GM19035 (cell line): ENCODE measurements at regions not wholly inside any gene's neighbourhood (a gene's known extent, or its start where the extent isn't known, plus 50 kb on each side); places are given as distances from the start of the nearest gene placed in this dataset.
"Not testable (repeated sequence)": the region's sequence is repeated elsewhere in the genome, so short reads cannot be mapped to it uniquely, and the experiment has no call there.

Source experiments
- ATAC-seq: cut with Tn5 transposase; IDR thresholded peaks from one replicate; pipeline ENCODE4 v1.9.1; 2021; ENCODE audit not compliant: unreplicated experiment

DNA sequence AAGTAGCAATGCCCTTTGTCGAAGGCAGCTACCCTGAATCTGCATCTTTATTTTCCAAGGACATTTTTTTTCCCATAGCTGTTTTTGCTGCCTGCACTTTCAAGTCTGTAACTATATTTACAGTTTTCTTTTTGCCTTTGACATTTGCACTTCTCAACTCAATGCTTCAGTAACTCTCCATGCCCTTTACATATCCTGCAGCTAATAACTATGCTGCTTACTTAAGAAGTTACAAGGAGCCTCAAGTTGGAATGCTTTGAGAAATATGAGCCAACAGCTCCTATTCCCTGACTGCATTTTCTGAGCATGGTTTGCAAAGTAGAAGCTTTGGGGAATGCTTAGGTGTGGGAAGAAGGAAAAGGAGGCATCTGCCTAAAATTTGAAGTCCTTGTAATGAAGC lies 194.8 kb upstream of the TRPC7 start:
- no peak for ATAC-seq

DNA sequence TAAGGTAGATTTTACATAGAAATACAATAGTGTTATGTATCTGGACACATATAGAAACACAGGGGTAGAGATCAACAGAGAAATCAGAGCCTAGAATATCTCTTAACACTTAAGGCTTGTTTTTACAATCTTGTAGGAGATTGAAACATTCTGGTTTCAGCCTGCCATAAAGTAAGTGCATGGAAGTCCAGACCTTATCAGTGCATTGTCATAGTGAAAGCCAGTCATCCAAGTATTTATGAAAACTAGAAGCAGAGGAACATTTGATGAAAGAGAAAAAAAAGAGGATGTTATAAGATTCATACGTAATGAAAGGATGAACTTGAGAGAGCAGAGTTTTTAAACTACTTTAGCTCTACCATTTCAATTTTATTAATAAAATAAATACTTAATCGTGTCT lies 194.3 kb upstream of the TRPC7 start:
- ATAC-seq, result no peak

DNA sequence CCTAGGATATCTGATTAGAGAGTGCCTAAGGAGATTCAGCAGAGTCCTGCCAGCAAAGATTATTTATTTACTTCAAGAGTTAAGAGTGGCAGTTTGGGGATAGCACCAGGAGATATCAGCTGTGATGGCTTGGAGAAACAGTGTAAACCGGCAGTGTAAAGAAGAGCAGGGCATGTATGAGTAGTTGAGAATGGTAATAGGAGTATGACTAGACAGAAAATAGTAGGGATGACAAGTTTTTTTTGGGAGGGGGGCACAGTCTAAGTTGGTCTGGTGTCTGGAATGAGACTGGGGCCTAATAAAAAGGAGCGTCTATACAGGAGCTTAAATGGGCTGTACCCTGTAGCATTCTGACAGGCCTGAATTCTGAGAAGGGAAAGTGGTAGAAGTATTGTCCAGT lies 181.8 kb upstream of the TRPC7 start:
- not testable (repeated sequence) for ATAC-seq

DNA sequence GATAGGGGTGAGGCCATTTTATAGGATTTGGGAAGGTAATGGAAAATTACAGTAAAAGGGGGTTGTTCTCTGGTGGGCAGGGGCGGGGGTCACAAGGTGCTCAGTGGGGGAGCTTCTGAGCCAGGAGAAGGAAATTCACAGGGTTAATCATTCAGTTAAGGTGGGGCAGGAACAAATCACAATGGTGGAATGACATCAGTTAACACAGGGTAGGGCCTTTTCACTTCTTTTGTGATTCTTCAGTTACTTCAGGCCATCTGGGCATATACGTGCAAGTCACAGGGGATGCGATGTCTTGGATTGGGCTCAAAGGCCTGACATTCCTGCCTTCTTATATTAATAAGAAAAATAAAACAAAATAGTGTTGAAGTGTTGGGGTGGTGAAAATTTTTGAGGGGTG lies 181.1 kb upstream of the TRPC7 start:
- not testable (repeated sequence) for ATAC-seq

DNA sequence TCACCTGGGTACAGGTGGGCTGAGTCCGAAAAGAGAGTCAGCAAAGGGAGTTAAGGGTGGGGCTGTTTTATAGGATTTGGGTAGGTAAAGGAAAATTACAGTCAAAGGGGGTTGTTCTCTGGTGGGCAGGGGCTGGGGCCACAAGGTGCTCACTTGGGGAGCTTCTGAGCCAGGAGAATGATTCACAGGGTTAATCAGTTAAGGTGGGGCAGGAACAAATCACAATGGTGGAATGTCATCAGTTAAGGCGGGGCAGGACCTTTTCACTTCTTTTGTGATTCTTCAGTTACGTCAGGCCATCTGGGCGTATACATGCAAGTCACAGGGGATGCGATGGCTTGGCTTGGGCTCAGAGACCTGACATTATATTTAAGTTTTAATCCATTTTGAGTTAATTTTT lies 179.7 kb upstream of the TRPC7 start:
- ATAC-seq, result not testable (repeated sequence)

DNA sequence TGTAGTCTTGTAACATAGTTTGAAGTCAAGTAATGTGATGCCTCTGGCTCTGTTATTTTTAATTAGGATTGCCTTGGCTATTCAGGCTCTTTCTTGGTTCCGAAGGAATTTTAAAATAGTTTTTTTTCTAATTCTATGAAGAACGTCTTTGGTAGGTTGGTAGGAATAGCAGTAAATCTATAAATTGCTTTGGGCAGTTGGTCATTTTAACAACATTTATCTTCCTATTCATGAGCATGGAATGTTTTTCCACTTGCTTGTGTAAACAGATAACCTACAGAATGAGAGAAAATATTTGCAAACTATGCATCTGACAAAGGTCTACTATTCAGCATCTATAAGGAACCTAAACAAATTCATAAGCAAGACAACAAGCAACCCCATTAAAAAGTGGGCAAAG lies 173.2 kb upstream of the TRPC7 start:
- ATAC-seq, result no peak

DNA sequence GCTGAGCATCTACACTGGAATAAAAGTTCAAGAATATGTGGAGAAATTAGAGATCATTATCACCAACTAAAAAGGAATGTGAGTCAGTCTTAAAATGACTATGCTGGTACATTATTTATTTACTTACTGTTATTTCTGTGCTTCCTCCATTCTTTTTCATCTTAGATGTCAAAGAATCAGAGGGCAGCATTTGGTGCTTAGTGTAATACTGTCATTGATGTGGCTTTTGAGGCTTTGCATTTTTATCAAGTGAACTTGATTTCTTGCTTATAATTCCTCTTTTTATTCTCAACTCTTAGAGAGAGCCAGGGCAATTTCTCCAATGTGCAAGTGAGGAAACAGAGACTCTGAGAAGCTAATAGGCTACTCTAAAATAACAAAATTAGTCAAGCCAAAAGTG lies 163.7 kb upstream of the TRPC7 start:
- no peak for ATAC-seq

DNA sequence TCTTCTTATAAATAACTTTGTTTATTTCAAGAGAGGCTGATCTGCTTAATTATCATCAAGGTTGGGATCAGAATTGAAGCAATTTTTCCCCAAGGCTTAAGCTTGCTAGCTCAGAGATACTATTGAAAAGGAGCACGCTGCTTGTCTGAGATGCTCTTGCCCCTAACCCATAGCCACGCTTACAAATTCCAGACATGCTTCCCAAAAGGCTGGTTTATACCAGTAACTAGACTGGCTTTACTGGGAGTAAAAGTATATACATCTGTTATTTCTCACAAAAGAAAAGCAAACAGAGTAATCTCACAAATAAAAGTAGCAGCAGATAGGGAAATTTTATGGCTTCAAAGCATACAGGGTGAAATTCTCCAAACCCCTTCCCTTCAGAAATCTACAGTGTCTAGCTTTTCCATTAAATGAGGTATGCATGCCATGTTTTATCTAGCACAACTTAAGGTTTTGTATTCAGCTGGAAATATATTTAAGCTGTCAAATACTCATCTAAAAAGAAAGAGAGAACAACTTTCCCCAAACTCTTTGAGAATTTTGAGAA lies 163.2 kb upstream of the TRPC7 start:
- ATAC-seq, result no peak

DNA sequence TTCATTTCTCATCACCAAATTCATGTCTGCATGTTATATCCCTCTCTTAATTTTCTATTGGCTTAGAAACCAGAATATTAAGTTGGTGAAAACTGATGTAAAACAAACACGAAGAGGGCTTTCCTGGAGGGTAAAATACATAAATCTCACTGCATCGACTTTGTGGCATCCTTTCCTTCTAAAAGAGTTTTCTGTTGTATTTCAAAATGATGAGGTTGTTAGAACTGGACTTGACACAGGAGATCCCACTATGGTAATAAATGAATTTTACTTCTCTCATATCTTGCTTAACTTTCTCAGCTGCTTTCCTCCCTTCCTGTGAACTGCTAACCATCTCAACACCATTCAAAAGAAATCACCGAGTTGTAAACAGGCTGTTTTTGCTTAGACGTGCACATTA lies 162.0 kb upstream of the TRPC7 start:
- no peak for ATAC-seq

DNA sequence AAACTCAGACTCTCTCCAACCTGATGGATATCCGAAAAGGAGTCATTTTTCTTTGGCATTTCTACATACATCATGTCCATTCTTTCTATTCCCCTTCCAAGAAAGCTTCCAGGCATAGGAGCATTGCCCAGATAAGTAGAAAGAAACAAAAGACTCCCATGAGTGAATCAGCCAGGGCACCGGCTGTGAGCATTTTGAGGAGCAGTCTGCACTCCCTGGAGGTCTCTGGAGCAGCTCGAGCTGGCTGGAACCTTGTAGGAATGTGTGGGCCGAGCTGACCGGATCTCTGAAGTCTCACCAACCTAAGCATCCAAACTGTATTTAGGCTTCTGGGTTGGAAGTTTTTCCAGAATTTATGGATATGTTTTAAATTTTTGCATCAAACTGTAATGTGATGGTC lies 161.4 kb upstream of the TRPC7 start:
- no peak for ATAC-seq

DNA sequence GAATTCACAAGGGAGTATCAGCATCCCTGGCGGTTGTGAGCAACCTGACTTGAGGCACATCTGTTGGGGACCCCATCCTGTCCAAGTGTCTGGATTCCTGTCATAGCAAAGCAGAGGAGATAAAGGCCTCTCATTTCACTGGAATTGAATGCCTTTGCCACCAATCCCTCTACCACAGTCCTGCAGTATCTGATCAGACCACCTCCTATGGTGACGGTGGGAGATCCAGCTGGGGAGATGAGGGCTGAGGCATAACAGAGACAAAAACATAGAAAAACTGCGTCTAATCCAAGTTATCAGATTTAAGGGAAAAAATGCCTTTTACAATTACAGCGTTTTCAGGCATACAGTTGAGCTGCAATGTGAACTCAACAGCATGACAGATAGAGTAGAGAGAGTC lies 160.7 kb upstream of the TRPC7 start:
- no peak for ATAC-seq

DNA sequence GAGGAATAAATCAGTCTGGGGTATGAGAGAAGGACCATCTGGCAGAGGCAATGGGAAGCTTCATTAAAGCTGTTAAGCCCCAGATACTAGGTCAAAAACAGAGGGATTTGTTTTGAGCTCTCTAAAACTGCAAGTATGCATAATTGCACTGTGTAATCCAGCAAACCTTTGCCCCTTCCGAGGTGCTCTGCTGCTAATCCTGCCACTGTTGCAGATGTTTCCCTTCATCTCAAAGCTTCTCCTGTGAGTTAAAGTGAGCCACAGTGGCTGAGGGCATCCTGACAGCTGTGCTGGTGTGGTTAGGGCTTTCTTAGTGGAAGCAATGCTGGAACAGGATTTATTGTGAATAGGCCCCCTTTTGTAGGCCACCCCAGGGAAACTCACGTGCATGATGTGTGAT lies 160.3 kb upstream of the TRPC7 start:
- no peak for ATAC-seq

DNA sequence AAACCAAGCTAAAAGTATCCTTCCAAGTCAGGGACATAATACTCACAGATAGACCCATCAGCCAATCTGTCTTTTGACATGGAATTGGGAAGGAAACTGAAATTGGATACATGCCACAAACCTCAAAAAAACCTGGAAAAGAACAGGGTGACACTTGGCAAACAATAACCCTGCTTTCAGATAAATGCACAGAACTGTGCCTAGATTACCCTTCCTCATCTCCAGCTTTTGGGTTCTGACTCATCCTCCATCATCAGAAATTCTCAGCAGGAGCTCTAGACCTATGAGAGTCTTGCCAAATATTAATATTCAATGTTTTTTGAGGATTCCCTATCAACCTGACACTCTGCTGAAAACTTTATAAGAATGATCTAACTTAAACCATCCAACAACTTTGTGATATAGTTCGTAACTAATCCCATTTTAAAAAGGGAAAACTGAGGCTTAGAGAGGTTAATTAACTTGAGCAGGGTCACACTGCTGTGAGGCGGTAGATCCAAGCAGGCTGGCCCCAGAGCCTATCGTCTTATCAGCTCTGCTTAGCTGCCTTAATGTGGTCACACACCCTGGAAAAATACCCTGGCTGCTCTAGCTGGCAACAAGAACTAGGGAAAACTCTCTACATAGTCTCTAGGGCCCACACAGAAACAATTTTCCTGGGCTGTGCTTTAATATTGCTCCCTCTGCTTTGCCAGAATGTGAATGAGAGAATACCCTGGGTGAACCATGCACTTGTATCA lies 157.0 kb upstream of the TRPC7 start:
- no peak for ATAC-seq

DNA sequence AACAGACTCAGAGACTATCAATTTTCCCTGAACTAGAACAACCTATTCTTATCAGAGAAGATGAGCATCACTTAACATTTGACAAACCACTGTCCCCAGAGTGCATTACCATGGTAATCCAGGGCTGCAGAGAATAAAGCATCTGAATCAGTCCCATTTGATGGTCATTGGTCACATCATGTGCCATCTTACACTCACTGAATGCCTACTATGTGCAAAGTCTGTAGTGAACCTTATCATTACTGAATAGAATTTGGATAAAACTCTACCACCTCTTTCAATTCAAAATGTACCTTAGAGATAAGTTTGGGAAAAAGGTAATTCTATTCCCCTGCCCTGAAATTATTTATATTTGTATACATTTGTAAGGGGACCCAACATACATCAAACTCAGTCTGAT lies 156.4 kb upstream of the TRPC7 start:
- no peak for ATAC-seq

DNA sequence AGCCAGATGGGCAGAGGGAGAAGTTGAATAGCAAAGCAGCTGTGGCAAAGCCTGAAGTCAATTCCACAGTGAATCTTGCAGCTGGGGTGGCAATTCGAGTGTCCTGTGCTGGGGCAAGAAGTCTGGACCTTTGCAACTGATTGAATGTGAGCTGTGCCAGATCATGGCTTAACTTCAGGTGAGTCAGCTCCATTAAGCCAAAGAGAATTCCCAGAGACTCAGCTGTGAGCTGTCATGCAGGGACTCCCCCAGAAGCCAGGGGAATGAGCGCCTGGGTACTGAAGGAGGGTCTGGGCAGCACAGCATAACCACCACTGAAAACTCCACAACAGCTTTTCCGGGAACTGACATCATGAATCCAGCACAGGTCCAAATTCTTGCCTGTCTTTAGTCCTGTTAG lies 153.5 kb upstream of the TRPC7 start:
- ATAC-seq, result no peak

DNA sequence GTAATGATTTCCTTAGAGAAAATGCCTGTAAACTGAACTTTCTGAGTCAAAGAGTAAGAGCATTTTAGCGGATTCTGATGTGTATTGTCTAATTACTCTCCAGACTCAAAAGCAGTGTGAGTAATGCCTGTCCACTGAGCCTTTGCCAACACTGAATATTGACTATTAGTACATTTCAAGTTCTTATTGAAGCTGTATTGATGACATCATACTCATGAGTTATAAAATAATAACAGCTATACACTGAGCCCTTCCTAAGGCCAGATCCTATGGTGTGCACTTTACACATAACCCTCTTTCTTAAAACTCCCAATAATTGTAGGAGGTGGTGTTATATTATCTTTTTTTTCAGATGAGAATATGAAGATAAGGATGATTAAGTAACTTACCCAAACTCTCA lies 152.8 kb upstream of the TRPC7 start:
- ATAC-seq, result no peak

DNA sequence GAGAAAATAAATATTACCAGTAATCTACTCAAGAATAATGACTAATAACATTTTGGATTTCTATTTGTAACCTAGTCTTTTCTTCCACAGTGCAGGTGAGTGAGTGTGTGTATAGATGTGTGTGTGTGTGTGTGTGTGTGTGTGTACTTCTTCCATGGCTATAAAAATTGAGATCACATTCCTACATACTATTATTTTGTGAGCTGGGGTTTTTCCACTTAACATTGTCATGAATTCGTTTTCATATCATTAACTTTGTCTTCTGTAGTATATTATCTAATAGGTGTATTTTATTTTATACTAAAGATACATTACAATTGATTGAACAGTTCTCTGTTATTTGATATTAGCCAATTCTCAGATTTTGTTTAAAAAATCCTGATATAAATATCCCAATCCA lies 152.4 kb upstream of the TRPC7 start:
- no peak for ATAC-seq

DNA sequence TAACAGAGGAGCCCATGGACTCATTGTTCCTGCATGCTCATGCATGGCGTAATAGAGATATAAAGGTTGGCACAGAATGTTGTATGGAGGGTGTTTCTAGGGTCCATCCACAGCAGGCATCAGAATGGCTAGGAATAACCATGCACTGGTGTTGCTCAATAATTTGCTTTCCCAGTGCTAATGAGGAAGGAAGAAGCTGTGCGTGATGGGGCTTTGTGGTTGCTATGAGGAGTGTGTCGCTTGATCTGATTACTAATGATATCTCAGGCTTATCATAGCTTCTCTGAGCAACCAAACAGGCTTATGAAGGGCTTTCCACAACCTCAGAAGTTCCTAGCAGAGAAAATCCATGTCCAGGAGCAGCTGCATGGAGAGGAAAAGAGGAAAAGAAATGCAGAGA lies 151.3 kb upstream of the TRPC7 start:
- ATAC-seq, result no peak

DNA sequence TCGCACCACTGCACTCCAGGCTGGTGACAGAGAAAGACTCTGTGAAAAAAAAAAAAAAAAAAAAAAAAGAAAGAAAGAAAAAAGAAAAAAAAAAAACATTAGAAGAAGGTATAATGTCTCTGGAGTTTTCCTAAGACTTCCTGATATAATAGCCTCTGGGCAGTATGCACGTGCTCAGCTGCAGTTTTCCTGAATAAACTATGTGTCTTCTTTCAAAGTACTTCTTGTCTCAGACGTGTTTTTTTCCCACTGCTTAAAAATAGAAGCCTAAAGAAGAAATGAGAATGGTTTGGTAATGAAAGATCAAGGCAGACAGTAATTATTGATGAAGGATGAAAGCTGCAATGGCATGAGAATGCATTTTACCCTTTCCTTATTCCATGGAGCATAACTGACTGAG lies 148.1 kb upstream of the TRPC7 start:
- no peak for ATAC-seq

DNA sequence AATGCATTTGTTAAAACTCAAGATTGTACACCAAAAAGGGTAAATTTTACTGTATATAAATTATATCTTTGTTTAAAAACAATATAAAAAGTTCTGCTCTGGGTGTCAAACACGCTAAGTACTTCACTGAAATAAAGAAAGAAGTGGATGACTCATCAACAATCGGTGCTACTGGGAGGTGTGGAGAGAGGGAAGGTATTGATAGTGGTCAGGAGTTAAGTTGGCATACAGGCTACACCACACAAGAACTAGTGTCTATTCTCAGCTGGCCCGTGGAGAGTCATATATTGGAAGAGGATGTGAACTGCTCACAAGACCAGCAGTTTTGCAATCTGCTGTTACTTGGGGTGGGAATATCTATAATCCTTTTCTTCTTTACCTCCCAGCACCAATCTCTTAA lies 145.7 kb upstream of the TRPC7 start:
- ATAC-seq, result no peak

DNA sequence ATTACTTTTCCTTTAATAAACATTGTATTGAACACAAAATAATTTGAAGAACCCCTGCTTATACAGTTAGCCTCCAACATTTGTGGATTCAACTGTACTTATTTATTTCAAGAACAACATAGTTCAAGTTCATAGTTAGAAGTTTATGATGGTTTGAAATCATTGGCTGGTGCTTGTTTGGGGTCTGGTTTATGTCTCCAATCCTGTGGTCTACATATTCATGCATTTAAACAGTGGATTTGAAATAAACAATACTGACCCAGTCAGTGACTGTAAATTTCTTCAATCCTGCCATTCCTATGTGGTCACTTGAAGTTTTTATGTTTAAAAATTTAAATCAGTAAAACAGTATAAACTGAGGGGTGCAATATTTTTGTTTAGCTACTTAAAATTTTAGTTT lies 145.1 kb upstream of the TRPC7 start:
- ATAC-seq, result no peak

DNA sequence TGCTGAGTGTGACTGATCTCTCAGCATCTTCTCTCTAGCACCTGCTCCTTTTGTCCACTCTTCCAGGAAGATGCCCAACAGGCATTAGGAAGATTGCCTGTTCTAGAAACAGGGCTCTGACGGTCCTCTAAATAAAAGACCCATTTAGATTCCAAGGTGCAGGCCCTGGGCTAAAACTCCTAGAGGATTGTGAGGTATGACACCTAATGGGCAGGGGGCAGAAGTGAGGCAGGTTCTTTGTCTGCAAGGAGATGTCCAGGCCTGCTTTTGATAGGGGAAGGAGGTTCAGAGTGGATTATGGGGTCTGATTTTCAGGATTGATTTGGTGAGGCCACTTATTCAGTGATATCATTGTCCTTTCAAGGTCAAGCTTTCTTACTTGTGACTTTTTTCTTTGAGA lies 140.8 kb upstream of the TRPC7 start:
- no peak for ATAC-seq

DNA sequence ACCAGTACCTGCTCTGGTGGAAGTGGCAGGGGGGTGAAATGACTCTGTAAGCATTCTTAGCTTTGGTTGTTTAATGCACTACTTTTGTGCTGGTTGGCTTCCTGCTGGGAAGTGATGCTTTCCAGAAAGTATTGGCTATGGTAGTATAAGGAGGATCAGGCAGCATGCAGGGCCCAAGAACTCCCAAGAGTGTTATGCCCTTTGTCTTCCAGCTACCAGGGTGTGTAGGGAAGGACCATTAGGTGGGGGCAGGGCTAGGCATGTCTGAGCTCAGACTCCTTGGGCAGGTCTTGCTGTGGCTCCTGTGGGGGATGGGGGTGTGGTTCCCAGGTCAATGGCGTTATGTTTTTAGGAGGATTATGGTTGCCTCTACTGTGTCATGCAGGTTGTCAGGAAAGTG lies 135.8 kb upstream of the TRPC7 start:
- no peak for ATAC-seq
